ENCODE measurements at regions not wholly inside any gene's neighbourhood (a gene's known extent, or its start where the extent isn't known, plus 50 kb on each side); places are given as distances from the start of the nearest gene placed in this dataset.
"Not testable (repeated sequence)": the region's sequence is repeated elsewhere in the genome, so short reads cannot be mapped to it uniquely, and the experiment has no call there.

DNA sequence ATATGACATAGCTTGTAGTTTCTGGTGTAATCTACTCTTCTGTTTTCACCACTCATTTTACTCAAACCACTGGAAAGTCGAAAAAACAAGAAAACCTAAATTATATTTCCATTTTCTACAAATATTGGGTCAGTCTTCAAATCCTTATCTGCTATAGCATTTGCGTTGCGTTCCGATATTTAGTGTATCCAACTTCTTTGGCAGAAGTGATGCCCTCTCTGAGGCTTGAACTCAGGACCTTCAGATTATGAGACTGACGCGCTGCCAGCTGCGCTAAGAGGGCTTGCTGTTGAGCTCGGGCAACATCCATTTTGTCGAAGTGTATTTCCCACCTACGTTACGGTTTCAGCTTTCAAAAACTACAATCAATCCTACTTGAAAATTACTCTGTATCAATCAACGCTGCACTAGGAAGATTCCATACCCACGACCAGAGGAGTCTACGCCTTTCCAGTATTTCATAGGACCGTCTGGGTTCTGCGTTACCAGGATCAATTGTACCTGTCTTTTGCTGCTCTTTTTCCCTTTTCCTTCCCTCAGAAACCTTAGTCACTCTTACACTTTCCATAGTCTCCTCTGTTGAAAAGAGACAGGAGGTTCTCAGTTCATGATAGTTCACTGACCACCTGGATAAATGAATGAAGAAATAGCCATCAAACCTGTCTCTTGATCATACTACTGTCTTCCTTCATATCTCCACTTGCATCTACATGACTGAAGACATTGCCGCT lies 140.5 kb upstream of the ZNF322 start:
- DNase-seq = not testable (repeated sequence)

DNA sequence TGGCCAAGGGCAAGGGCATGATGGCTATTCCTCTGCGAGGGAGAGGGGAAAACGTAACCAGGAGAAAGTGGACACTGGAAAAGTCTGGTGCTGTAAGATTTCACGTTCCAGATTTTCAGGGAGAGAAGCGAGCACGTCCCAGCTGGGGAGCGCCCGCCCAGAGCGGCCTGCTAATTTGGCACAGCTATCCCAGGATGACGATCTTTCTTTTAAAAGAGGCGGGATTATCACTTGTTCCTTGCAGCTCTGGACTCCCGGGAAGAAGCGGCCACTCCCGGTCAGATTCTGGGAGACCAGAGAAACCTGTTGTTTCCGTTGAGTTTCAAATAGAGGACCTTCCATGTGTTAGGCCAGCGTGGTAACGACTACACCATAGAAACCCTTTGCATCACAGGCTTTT lies 144.2 kb upstream of the ZNF322 start:
- not testable (repeated sequence) for DNase-seq

DNA sequence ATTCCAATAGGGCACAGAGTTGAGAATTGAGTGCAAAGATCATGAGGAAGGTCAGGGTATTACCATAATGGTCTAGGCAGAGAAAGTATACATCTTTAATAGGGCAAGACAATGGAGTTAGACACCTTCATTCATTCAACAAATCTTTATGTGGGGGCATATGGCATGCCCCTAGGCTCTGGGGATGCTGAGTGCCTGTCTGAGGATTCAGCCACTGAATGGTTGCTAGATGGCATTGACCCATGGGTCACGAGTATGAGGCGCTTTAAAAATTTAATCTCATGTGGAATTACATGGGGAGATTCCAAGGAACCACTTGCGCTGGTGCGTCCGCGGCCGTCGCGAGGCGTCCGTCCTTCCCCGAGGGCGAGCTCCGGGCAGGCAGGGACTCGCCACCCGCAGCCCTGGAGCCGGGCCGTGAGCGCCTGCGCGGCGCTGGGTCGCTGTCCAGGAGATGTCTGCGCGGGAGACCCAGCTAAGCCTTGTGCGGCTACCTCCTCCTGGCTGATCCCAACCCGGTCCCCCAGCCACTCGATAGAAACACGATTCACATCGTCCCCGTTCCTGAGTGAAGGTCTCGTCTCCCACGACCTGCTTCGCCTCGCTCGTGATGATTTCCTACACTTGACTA lies 152.1 kb upstream of the ZNF322 start:
- not testable (repeated sequence) for DNase-seq

DNA sequence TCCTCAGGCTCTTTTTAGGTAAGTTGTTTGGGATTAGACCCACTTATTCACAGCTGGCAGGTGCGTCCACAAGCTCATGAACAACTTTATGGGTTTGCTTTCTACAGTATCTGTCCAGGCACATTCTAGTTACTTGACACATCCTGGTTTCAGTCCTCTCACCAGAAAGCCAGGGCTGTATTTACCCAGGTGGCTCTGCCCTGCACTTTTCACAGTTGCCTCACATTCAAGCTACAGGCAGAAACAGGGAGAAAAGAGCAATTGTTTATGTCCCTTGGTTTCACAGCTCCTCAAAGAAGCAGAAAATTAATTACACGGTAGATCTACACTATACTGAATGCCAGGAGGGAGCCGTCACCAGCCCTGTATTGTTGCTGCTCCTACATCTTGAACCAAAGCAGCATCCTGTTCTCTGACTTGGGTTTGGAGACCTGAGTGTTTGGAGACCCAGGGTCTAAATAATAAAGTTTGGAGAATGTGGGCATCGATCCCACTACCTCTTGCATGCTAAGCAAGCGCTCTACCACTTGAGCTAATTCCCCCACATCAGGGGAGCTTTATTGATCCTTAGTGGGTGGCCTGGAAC lies 159.2 kb upstream of the ZNF322 start:
- not testable (repeated sequence) for DNase-seq

DNA sequence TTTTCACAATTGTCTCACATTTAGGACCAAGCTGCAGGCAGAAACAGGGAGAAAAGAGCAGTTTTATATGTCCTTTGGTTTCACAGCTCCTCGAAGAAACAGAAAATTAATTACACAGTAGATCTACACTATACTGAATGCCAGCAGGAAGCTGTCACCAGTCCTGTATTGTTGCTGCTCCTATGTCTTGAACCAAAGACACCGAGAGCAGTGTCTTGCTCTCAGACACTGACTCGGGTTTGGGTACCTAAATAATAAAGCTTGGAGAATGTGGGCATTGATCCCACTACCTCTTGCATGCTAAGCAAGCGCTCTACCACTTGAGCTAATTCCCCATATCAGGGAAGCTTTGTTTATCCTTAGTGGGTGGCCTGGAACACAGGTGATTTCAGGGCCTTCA lies 168.4 kb upstream of the ZNF322 start:
- not testable (repeated sequence) for DNase-seq

DNA sequence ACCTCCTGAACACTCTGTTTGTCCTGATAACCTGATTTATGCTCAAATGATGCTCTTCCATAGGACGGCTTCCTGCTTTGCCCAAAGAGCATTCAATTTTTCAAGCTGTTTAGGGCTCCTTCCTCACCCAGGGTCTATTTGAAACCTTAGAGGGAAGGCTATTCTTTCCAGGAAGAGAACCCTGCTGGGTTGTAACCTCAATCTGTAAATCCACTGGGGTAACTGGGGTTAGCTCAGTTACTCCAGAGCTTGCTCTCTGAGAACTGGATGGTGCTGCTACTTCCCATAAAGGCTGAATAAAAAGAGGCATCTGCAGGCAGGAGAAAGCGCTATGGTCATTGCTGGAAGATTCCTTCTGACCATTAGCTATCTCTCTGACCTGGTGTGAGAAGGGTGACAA lies 169.9 kb upstream of the ZNF322 start:
- not testable (repeated sequence) for DNase-seq

DNA sequence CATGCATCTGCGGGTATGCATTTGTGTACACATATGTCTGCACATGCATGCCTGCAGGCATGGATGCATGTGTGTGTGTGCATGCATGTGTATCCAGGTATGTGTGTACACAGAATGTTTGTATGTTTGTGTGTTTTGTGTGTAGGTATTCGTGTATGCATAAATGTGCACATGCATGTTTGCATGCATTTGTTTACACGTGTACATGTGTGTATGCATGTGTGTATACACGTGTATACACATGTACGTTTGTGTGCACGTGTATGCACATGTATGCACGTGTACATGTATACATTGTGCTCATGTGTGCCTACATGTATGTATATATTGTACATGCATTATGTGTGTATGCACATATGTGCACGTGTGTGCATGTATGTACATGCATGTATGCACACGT lies 171.4 kb upstream of the ZNF322 start:
- not testable (repeated sequence) for DNase-seq

DNA sequence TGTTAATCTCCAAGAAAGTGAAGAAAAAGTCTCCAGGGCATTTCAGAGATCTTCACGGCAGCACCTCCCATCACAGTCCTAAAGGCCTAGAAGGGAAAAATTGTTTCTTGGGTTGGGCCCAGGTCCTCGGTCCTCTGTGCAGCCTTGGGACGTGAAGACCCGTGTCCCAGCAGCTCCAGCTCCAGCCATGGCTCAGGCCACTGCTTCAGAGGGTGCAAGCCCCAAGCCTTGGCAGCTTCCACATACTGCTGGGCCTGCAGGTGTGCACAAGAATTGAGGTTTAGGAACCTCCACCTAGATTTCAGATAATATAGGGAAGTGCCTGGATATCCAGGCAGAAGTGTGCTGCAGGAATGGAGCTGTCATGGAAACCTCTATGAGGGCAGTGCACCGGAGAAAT lies 176.2 kb upstream of the ZNF322 start:
- not testable (repeated sequence) for DNase-seq

DNA sequence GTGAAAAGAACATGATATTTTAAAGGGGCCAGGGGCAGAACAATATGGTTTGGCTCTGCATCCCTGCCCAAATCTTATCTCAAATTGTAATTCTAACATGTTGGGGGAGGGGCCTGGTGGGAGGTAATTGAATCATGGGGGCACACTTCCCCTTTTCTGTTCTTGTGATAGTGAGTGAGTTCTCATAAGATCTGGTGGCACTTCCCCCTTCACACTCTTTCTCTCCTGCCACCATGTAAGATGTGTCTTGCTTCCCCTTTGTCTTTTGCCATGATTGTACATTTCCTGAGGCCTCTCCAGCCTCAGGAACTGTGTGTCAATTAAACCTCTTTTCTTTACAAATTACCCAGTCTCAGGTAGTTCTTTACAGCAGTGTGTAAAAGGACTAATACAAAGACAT lies 177.1 kb upstream of the ZNF322 start:
- not testable (repeated sequence) for DNase-seq

DNA sequence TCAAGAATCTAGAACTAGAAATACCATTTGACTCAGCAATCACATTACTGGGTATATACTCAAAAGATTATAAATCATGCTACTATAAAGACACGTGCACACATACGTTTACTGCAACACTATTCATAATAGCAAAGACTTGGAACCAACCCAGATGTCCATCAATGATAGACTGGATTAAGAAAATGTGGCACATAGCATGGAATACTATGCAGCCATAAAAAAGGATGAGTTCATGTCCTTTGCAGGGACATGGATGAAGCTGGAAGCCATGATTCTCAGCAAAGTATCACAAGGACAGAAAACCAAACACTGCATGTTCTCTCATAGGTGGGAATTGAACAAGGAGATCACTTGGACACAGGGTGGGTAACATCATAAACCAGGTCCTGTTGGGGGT lies 185.3 kb upstream of the ZNF322 start:
- not testable (repeated sequence) for DNase-seq

DNA sequence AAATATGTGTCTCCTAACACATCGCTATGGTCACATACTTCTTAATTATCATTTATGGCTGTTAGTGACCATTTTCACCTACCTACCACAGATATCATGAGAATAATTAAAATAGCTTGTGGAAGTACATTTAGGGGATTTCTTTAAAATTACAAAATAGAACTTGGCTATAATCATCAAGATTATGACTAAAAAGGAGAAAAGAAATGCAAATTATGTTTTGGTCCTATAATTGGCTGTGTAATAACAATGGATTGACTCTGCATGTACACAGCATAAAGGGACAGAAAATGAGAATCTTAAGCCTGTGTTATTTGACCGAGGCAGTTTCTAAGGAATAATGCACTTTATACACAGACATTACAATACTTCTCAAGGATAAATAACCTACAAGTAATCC lies 197.7 kb upstream of the ZNF322 start:
- not testable (repeated sequence) for DNase-seq

DNA sequence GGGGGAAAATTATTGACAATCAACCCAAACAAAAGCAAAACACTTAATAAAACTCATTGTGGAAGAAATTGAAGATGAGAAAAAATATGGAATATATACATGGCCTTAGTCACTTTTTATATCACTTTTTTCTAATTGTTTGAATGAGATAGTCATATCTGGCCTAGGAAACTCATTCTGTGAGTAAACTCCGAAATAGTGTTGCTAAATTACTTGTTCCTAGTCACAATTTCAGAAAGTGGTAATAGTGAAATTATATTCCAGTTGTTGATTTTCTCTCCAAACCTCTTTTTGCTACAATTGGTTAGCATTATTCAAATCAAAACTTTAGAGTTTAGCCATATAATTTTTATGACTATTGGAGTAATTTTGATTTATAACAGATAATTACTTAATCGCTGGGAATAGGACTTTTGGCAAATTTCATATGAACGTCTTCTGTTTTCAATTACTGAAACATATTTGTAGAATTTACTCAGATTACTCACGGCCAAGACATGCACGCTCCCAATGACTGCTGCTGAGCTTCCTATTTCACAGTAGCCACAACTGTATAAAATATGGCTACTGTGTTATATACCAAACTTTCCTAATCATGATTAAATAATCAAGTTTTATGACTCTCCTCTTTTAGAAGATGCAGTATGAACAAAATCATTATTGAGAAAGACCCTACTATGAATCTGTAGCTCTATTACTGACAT lies 199.7 kb upstream of the ZNF322 start:
- peak; percentile 32 for DNase-seq

DNA sequence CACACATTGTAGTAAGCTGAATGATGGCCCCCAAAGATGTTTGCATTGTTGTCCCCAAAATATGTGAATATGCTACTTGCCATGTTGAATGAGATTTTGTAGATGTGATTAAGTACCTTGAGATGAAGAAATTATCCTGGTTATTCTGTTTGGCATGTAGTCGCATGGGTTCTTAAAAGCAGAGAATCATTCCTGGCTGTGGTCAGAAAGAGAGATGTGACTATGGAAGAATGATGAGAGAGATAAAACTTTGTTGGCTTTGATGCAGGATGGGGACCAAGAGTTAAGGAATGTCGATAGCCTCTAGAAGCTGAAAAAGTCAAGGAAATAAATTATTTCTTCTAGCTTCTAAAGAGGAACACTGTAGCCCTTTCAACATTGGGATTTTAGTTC lies 200.2 kb upstream of the ZNF322 start:
- DNase-seq = not testable (repeated sequence)

DNA sequence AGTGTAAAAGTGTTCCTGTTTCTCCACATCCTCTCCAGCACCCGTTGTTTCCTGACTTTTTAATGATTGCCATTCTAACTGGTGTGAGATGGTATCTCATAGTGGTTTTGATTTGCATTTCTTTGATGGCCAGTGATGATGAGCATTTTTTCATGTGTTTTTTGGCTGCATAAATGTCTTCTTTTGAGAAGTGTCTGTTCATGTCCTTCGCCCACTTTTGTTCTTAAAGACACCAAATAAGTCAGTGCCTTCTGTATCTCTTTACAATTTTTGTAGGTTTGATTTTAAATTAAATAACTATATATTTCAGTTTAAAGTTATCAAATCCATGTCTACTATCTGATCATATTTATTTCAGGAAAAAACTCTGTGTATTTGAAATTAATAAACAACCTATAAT lies 202.4 kb upstream of the ZNF322 start:
- not testable (repeated sequence) for DNase-seq

DNA sequence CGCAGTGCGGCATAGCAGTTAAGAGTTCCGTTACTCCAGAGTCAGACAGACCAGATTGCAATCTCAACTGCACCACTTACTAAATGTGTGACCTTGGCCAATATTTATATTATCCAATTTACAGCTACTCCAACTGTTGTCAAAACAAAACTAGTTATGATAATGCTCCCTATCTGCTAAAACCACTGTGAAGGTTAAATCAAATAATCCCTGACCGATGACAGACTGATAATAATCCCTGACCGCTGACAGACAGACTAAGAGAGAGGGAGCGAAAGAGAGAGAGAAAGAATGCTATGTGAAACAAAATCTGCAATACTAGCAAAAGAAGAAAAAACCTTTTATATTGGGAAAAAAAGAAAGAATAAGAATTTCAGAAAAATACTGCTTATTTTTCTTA lies 204.1 kb upstream of the ZNF322 start:
- not testable (repeated sequence) for DNase-seq

DNA sequence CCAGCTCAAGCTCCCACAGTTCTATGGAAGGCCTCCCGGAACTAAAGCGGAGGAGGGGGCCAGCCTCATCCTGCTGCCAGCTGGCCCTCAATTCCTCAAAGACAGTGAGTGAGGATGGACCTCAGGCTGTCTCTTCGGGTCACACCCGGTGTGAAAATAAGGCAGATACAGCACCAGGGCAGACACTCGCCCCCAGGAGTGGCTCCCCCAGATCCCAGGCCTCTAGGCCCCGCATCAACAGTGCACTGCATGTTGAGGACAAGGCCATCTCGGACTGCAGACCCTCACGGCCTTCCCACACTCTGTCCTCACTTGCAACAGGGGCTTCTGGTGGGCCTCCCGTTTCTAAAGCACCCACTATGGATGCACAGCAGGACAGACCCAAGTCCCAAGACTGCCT lies 239.2 kb upstream of the ZNF322 start:
- DNase-seq = not testable (repeated sequence)

DNA sequence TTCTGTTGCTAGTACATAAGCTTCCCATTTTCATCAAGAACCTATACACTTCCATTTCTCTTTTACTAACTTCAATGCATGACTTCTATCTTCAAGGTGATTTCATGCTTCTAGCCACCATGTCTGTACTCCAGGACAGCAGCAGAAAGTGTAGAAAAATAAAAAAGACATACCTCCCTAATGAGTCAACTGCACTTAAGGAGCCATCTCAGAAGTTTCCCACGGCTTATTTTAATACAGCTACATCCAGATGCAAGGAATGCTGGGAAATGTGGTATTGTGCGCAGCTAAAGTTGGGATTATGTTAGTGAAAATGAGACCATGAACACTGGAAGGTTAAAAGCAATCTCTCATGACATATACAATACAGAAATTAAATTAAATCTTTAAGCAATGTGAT lies 264.7 kb upstream of the ZNF322 start:
- DNase-seq = not testable (repeated sequence)

DNA sequence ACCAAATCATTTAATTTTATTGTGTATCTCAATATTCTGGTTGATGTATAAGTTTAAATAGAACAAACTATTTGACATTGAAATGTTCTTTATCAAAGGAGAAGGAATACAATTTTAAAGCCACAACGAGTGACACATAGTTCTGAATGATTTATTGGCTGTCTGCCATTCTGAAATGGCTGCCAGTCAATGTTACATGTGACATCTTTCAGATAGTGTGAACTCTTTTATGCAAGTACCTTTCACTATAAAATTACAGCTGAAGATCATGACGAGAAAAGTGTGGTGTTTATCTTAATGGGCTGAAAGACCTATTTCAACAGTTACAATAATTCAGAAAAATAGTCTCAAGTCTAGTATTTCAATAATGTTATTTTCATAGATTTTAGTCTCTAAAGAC lies 268.6 kb upstream of the ZNF322 start:
- not testable (repeated sequence) for DNase-seq

DNA sequence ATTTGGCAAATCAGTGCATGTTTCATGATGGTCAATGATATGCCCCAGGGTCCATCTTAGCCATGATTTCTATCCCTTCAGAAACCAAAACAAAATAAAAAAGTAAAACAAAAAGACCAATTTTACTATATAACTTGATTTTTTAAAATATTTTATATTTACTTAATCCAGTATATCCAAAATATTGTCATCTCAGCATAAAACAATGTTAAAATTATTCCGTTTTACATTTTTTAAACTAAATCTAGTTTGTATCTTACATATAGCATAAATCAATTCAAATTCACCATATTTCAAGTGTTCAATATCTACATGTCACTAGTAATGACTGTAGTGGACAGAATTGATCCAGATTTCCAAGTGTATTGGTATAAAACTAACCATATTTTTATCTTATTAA lies 277.7 kb upstream of the ZNF322 start:
- DNase-seq = not testable (repeated sequence)

DNA sequence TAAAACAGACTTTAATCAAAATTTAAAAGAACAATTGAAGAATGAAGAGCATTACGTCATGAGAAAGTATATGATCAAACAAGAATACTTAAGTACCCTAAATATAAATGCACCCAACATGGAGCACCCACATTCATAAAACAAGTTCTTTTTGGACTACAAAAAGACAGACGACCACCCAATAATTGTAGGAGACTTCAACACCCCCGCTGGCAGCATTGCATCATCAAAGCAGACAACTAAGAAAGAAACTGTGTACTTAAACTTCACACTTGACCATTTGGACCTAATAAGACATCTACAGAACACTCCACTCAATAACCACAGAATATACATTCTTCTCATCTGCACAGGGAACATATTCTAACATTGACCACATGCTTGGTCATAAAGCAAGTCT lies 291.7 kb upstream of the ZNF322 start:
- DNase-seq = not testable (repeated sequence)

DNA sequence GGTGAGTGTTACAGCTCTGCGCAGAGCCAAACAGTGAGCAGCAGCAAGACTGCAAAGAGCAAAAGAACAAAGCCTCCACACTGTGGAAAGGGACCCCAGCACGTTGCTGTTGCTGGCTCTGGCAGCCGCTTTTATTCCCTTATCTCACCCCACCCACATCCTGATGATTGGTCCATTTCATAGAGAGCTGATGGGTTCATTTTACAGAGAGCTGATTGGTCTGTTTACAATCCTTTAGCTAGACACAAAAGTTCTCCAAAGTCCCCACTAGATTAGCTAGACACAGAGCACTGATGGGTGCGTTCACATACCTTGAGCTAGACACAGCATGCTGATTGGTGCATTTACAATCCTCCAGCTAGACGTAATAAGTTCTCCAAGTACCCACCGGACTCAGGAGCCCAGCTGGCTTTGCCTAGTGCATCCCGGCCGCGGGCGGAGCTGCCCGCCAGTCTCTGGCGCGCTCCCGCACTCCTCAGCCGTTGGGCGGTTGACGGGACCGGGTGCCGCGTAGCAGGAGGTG lies 291.4 kb upstream of the PRSS16 start:
- DNase-seq = peak; percentile 82

DNA sequence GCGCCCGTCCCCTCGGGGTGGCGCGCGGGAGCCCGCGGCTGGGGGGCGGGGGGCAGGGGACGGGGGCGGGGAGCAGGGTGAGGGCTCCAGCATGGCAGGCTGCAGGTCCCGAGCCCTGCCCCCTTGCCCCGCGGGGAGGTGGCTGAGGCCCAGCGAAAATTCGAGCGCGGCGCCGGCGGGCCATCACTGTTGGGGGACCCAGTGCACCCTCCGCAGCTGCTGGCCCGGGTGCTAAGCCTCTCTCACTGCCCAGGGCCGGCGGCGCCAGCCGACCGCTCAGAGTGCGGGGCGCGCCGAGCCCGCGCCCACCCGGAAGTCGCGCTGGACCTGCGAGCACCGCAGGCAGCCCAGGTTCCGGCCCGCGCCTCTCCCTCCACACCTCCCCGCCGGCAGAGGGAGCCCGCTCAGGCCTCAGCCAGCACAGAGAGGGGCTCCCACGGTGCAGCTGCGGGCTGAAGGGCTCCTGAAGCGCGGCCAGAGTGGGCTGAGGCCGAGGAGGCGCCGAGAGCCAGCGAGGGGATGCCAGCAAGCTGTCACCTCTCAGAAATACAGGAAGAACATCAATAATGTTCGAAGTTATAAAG lies 290.8 kb upstream of the PRSS16 start:
- DNase-seq = peak; percentile 91

Data from activated CD4-positive, alpha-beta T cell treated with anti-CD3 and anti-CD28 coated beads, Interleukin-2, Interleukin-6, amounts not matched to agents 100 ng/mL and 50 ng/mL, durations not matched to agents 16 hours and 8 hours (primary cell).